ENCODE measurements at regions not wholly inside any gene's neighbourhood (a gene's known extent, or its start where the extent isn't known, plus 50 kb on each side); places are given as distances from the start of the nearest gene placed in this dataset.

GRCh38 chr19:30943101-30943843, 406.0 kb downstream of the TSHZ3 start:
- no peak for DNase-seq
- H3K27me3 ChIP-seq: peaks cover 0 to 37% (median 21%) of the 10 kb centered on the region in 7 donors
- H3K36me3 ChIP-seq: no peaks in the 10 kb centered on the region
- 85 to 86% methylated on average over 13 of the region's 13 CpGs for WGBS, 2 donors
- TF ChIP-seq CTCF (IDR thresholded peaks at IDR 0.05): no peak
- no peak overlapping the region for H3K4me3 ChIP-seq
- no peak for ATAC-seq
- H3K9me3 ChIP-seq: peaks cover 0 to 6% (median 0%) of the 10 kb centered on the region in 11 donors
- no peak overlapping the region for H3K27ac ChIP-seq
- no peaks in the 10 kb centered on the region for H3K4me1 ChIP-seq
- intact Hi-C loops (cut with DNase I): no loop called here

GRCh38 chr19:30942636-30943035, 406.6 kb downstream of the TSHZ3 start:
- Histone ChIP-seq H3K27me3 (peaks cover 0 to 38% (median 19%) of the 10 kb centered on the region in 7 donors), H3K36me3 (no peaks in the 10 kb centered on the region), H3K9me3 (peaks cover 0 to 6% (median 0%) of the 10 kb centered on the region in 11 donors), H3K27ac (no peak overlapping the region), H3K4me1 (no peaks in the 10 kb centered on the region), H3K4me3 (no peak overlapping the region)
- ATAC-seq: no peak
- DNase-seq: no peak
- WGBS, 2 donors: 21 to 22% methylated on average over 3 of the region's 3 CpGs
- TF ChIP-seq CTCF (IDR thresholded peaks at IDR 0.05): no peak
- intact Hi-C loops (cut with DNase I): no loop called here

GRCh38 chr19:30941591-30941990, 407.6 kb downstream of the TSHZ3 start:
- no peak for TF ChIP-seq CTCF (IDR thresholded peaks at IDR 0.05)
- 38 to 66% methylated on average over 3 of the region's 3 CpGs for WGBS, 2 donors
- ATAC-seq (no peak), DNase-seq (no peak)
- H3K27ac ChIP-seq: no peak overlapping the region
- no peaks in the 10 kb centered on the region for H3K36me3 ChIP-seq
- no peaks in the 10 kb centered on the region for H3K4me1 ChIP-seq
- no peak overlapping the region for H3K4me3 ChIP-seq
- intact Hi-C loops (cut with DNase I): no loop called here
- H3K9me3 ChIP-seq: peaks cover 0 to 6% (median 0%) of the 10 kb centered on the region in 11 donors
- peaks cover 0 to 38% (median 18%) of the 10 kb centered on the region in 7 donors for H3K27me3 ChIP-seq

- TF ChIP-seq CTCF (IDR thresholded peaks at IDR 0.05): no peak
These were observed 413.0 kb downstream of the TSHZ3 start for GRCh38 chr19:30936276-30936675.

More at GRCh38 chr19:30936276-30936675, 413.0 kb downstream of the TSHZ3 start:
- Histone ChIP-seq H3K4me3 (no peak overlapping the region), H3K4me1 (no peaks in the 10 kb centered on the region), H3K27me3 (peaks cover 0 to 30% (median 2%) of the 10 kb centered on the region in 7 donors), H3K9me3 (peaks cover 0 to 6% (median 0%) of the 10 kb centered on the region in 11 donors), H3K27ac (no peak overlapping the region), H3K36me3 (no peaks in the 10 kb centered on the region)
- intact Hi-C loops (cut with DNase I): no loop called here
- DNase-seq (no peak), ATAC-seq (no peak)
- WGBS, 2 donors: 80 to 83% methylated on average over 5 of the region's 5 CpGs
